Transverse colon (tissue), 3 donors: ENCODE measurements at regions not wholly inside any gene's neighbourhood (a gene's known extent, or its start where the extent isn't known, plus 50 kb on each side); places are given as distances from the start of the nearest gene placed in this dataset.

ENCODE experiments used
- CTCF ChIP-seq, 5 experiments: fragments of 200-600 bp in 3 of 5; fragments of 450-650 bp in 2 of 5; sonication (generic) in 3 of 5; IDR thresholded peaks; 1 replicate in 2 of 5; 2 replicates in 3 of 5; pipeline ENCODE4 v1.5.1; 2016 to 2017; ENCODE audit warnings: antibody characterized with exemption in 5 of 5, inconsistent platforms in 3 of 5, mild to moderate bottlenecking in 2 of 5, moderate library complexity in 1 of 5
- POLR2A ChIP-seq: fragments of 450-650 bp; IDR thresholded peaks from one replicate; pipeline ENCODE4 v1.6.1; 2016; ENCODE audit warnings: antibody characterized with exemption, mild to moderate bottlenecking, moderate library complexity

DNA sequence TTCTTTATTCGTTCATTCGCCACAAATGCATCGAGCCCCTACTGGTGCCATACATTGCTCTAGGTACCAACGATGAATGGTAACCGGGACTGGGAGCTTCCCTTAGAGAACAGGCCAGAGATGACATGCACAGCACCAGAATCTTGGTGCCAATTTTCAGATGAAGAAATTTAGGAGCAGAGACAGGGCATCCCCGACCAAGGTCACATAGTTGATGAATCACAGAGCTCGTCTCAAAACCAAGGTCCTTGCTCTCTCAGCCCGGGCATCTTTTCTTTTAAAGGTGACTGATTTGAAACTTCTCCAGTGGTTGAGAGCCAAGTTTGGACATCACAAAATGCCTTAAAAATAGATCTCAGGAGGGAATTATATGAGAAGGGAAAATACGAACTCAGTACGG lies 73.2 kb upstream of the C16orf82 start:
- TF ChIP-seq CTCF (IDR thresholded peaks at IDR 0.05), result no peak
- TF ChIP-seq POLR2A, result no peak
